ENCODE measurements at regions not wholly inside any gene's neighbourhood (a gene's known extent, or its start where the extent isn't known, plus 50 kb on each side); places are given as distances from the start of the nearest gene placed in this dataset.

GRCh38 chr1:71273334-71273733 lies 192.5 kb upstream of the ZRANB2 start:
- no peak overlapping the region for H2BK15ac ChIP-seq (replicated peaks; ENCODE audit: low read depth)
- H3K4me2 ChIP-seq (ENCODE audit: low read length): no peak overlapping the region
- no peak overlapping the region for H3K27ac ChIP-seq (ENCODE audit: low read depth, low read length)
- no peaks in the 10 kb centered on the region for H3K36me3 ChIP-seq (ENCODE audit: control insufficient read depth, insufficient read depth, low read length)
- no peaks in the 10 kb centered on the region for H3K27me3 ChIP-seq (ENCODE audit: insufficient read depth, low read length, poor library complexity)
- H3K9ac ChIP-seq (ENCODE audit: low read length): no peak overlapping the region
- WGBS (ENCODE audit: extremely low coverage, insufficient coverage, low lambda C conversion rate): no CpG with 5 or more reads among the region's 6 CpGs
- H2BK120ac ChIP-seq (ENCODE audit: low read depth, low read length): no peak overlapping the region
- no peaks in the 10 kb centered on the region for H3K4me1 ChIP-seq (ENCODE audit: control insufficient read depth, low read depth, low read length)
- no peak overlapping the region for H3K18ac ChIP-seq (ENCODE audit: low read length)
- no peaks in the 10 kb centered on the region for H3K79me2 ChIP-seq (ENCODE audit: control insufficient read depth, insufficient read depth, low read length)
- DNase-seq: no peak
- no peak overlapping the region for H3K23ac ChIP-seq (ENCODE audit: low read length)
- no peak overlapping the region for H2BK5ac ChIP-seq (ENCODE audit: low read length)
- no peak overlapping the region for H3K4ac ChIP-seq (ENCODE audit: low read depth, low read length)
- no peak overlapping the region for H3K4me3 ChIP-seq (ENCODE audit: low read length)
- no peak overlapping the region for H3K56ac ChIP-seq (ENCODE audit: low read length)
- H2AK5ac ChIP-seq (ENCODE audit: low read length): no peak overlapping the region
- no peak overlapping the region for H4K5ac ChIP-seq (ENCODE audit: low read length)
- H4K8ac ChIP-seq (ENCODE audit: low read depth, low read length): no peak overlapping the region
- H3K79me1 ChIP-seq (ENCODE audit: low read length): no peaks in the 10 kb centered on the region

- H3K4me3 ChIP-seq (ENCODE audit: low read length): no peak overlapping the region
- no peaks in the 10 kb centered on the region for H3K79me1 ChIP-seq (ENCODE audit: low read length)
- no peak overlapping the region for H3K9ac ChIP-seq (ENCODE audit: low read length)
- H4K5ac ChIP-seq (ENCODE audit: low read length): no peak overlapping the region
- H2BK5ac ChIP-seq (ENCODE audit: low read length): no peak overlapping the region
- H3K23ac ChIP-seq (ENCODE audit: low read length): no peak overlapping the region
- H3K27me3 ChIP-seq (ENCODE audit: insufficient read depth, low read length, poor library complexity): no peaks in the 10 kb centered on the region
- no peak for DNase-seq
- no peak overlapping the region for H4K8ac ChIP-seq (ENCODE audit: low read depth, low read length)
- H3K56ac ChIP-seq (ENCODE audit: low read length): no peak overlapping the region
- H3K36me3 ChIP-seq (ENCODE audit: control insufficient read depth, insufficient read depth, low read length): no peaks in the 10 kb centered on the region
- H3K27ac ChIP-seq (ENCODE audit: low read depth, low read length): no peak overlapping the region
- H2AK5ac ChIP-seq (ENCODE audit: low read length): no peak overlapping the region
- H3K18ac ChIP-seq (ENCODE audit: low read length): no peak overlapping the region
- no peak overlapping the region for H2BK120ac ChIP-seq (ENCODE audit: low read depth, low read length)
- H3K79me2 ChIP-seq (ENCODE audit: control insufficient read depth, insufficient read depth, low read length): no peaks in the 10 kb centered on the region
- no peak overlapping the region for H3K4ac ChIP-seq (ENCODE audit: low read depth, low read length)
- H3K4me2 ChIP-seq (ENCODE audit: low read length): no peak overlapping the region
- WGBS (ENCODE audit: extremely low coverage, insufficient coverage, low lambda C conversion rate): no CpG with 5 or more reads among the region's 8 CpGs
- no peaks in the 10 kb centered on the region for H3K4me1 ChIP-seq (ENCODE audit: control insufficient read depth, low read depth, low read length)
- H2BK15ac ChIP-seq (replicated peaks; ENCODE audit: low read depth): no peak overlapping the region
Observed at GRCh38 chr1:71270394-71270915, 189.6 kb upstream of the ZRANB2 start.

GRCh38 chr1:71269818-71270217 lies 189.0 kb upstream of the ZRANB2 start:
- H3K79me2 ChIP-seq (ENCODE audit: control insufficient read depth, insufficient read depth, low read length): no peaks in the 10 kb centered on the region
- no peak overlapping the region for H3K4me2 ChIP-seq (ENCODE audit: low read length)
- no peaks in the 10 kb centered on the region for H3K4me1 ChIP-seq (ENCODE audit: control insufficient read depth, low read depth, low read length)
- H3K18ac ChIP-seq (ENCODE audit: low read length): no peak overlapping the region
- no peak overlapping the region for H2BK120ac ChIP-seq (ENCODE audit: low read depth, low read length)
- H3K27ac ChIP-seq (ENCODE audit: low read depth, low read length): no peak overlapping the region
- H3K4ac ChIP-seq (ENCODE audit: low read depth, low read length): no peak overlapping the region
- WGBS (ENCODE audit: extremely low coverage, insufficient coverage, low lambda C conversion rate): no CpG with 5 or more reads among the region's 1 CpG
- no peak overlapping the region for H3K23ac ChIP-seq (ENCODE audit: low read length)
- H2BK15ac ChIP-seq (replicated peaks; ENCODE audit: low read depth): no peak overlapping the region
- no peak overlapping the region for H4K8ac ChIP-seq (ENCODE audit: low read depth, low read length)
- H2AK5ac ChIP-seq (ENCODE audit: low read length): no peak overlapping the region
- H3K36me3 ChIP-seq (ENCODE audit: control insufficient read depth, insufficient read depth, low read length): no peaks in the 10 kb centered on the region
- no peak overlapping the region for H3K9ac ChIP-seq (ENCODE audit: low read length)
- no peak overlapping the region for H3K4me3 ChIP-seq (ENCODE audit: low read length)
- H3K56ac ChIP-seq (ENCODE audit: low read length): no peak overlapping the region
- H3K27me3 ChIP-seq (ENCODE audit: insufficient read depth, low read length, poor library complexity): no peaks in the 10 kb centered on the region
- no peak overlapping the region for H2BK5ac ChIP-seq (ENCODE audit: low read length)
- no peak overlapping the region for H4K5ac ChIP-seq (ENCODE audit: low read length)
- H3K79me1 ChIP-seq (ENCODE audit: low read length): no peaks in the 10 kb centered on the region
- DNase-seq: no peak

GRCh38 chr1:71269179-71269578 lies 188.3 kb upstream of the ZRANB2 start:
- DNase-seq: no peak
- no peaks in the 10 kb centered on the region for H3K36me3 ChIP-seq (ENCODE audit: control insufficient read depth, insufficient read depth, low read length)
- no peak overlapping the region for H3K4me2 ChIP-seq (ENCODE audit: low read length)
- H3K9ac ChIP-seq (ENCODE audit: low read length): no peak overlapping the region
- no peak overlapping the region for H3K23ac ChIP-seq (ENCODE audit: low read length)
- H3K4me3 ChIP-seq (ENCODE audit: low read length): no peak overlapping the region
- no peak overlapping the region for H2BK5ac ChIP-seq (ENCODE audit: low read length)
- no peak overlapping the region for H4K8ac ChIP-seq (ENCODE audit: low read depth, low read length)
- no peaks in the 10 kb centered on the region for H3K27me3 ChIP-seq (ENCODE audit: insufficient read depth, low read length, poor library complexity)
- no peaks in the 10 kb centered on the region for H3K79me2 ChIP-seq (ENCODE audit: control insufficient read depth, insufficient read depth, low read length)
- H3K27ac ChIP-seq (ENCODE audit: low read depth, low read length): no peak overlapping the region
- no peak overlapping the region for H2BK120ac ChIP-seq (ENCODE audit: low read depth, low read length)
- WGBS (ENCODE audit: extremely low coverage, insufficient coverage, low lambda C conversion rate): no CpG with 5 or more reads among the region's 2 CpGs
- no peaks in the 10 kb centered on the region for H3K4me1 ChIP-seq (ENCODE audit: control insufficient read depth, low read depth, low read length)
- no peak overlapping the region for H2BK15ac ChIP-seq (replicated peaks; ENCODE audit: low read depth)
- no peak overlapping the region for H2AK5ac ChIP-seq (ENCODE audit: low read length)
- H4K5ac ChIP-seq (ENCODE audit: low read length): no peak overlapping the region
- H3K4ac ChIP-seq (ENCODE audit: low read depth, low read length): no peak overlapping the region
- no peaks in the 10 kb centered on the region for H3K79me1 ChIP-seq (ENCODE audit: low read length)
- H3K18ac ChIP-seq (ENCODE audit: low read length): no peak overlapping the region
- no peak overlapping the region for H3K56ac ChIP-seq (ENCODE audit: low read length)

GRCh38 chr1:71267220-71267619 lies 186.4 kb upstream of the ZRANB2 start:
- Histone ChIP-seq H2AK5ac (ENCODE audit: low read length) (no peak overlapping the region), H3K79me1 (ENCODE audit: low read length) (no peaks in the 10 kb centered on the region), H3K4ac (ENCODE audit: low read depth, low read length) (no peak overlapping the region), H3K79me2 (ENCODE audit: control insufficient read depth, insufficient read depth, low read length) (no peaks in the 10 kb centered on the region), H3K4me3 (ENCODE audit: low read length) (no peak overlapping the region), H3K23ac (ENCODE audit: low read length) (no peak overlapping the region), H3K18ac (ENCODE audit: low read length) (no peak overlapping the region), H2BK5ac (ENCODE audit: low read length) (no peak overlapping the region), H2BK15ac (replicated peaks; ENCODE audit: low read depth) (no peak overlapping the region), H3K9ac (ENCODE audit: low read length) (no peak overlapping the region), H3K4me2 (ENCODE audit: low read length) (no peak overlapping the region), H4K8ac (ENCODE audit: low read depth, low read length) (no peak overlapping the region), H3K56ac (ENCODE audit: low read length) (no peak overlapping the region), H2BK120ac (ENCODE audit: low read depth, low read length) (no peak overlapping the region), H3K27ac (ENCODE audit: low read depth, low read length) (no peak overlapping the region), H3K27me3 (ENCODE audit: insufficient read depth, low read length, poor library complexity) (no peaks in the 10 kb centered on the region), H3K36me3 (ENCODE audit: control insufficient read depth, insufficient read depth, low read length) (no peaks in the 10 kb centered on the region), H4K5ac (ENCODE audit: low read length) (no peak overlapping the region), H3K4me1 (ENCODE audit: control insufficient read depth, low read depth, low read length) (no peaks in the 10 kb centered on the region)
- DNase-seq: no peak

- H3K56ac ChIP-seq (ENCODE audit: low read length): no peak overlapping the region
- no peak for DNase-seq
- H2BK15ac ChIP-seq (replicated peaks; ENCODE audit: low read depth): no peak overlapping the region
- H3K4me2 ChIP-seq (ENCODE audit: low read length): no peak overlapping the region
- no peaks in the 10 kb centered on the region for H3K27me3 ChIP-seq (ENCODE audit: insufficient read depth, low read length, poor library complexity)
- no peak overlapping the region for H3K27ac ChIP-seq (ENCODE audit: low read depth, low read length)
- no peak overlapping the region for H3K9ac ChIP-seq (ENCODE audit: low read length)
- no peak overlapping the region for H3K4ac ChIP-seq (ENCODE audit: low read depth, low read length)
- H3K79me2 ChIP-seq (ENCODE audit: control insufficient read depth, insufficient read depth, low read length): no peaks in the 10 kb centered on the region
- no peak overlapping the region for H3K4me3 ChIP-seq (ENCODE audit: low read length)
- H3K4me1 ChIP-seq (ENCODE audit: control insufficient read depth, low read depth, low read length): no peaks in the 10 kb centered on the region
- no peak overlapping the region for H2BK120ac ChIP-seq (ENCODE audit: low read depth, low read length)
- no peak overlapping the region for H3K23ac ChIP-seq (ENCODE audit: low read length)
- H3K18ac ChIP-seq (ENCODE audit: low read length): no peak overlapping the region
- no peak overlapping the region for H2AK5ac ChIP-seq (ENCODE audit: low read length)
- H4K5ac ChIP-seq (ENCODE audit: low read length): no peak overlapping the region
- no peak overlapping the region for H2BK5ac ChIP-seq (ENCODE audit: low read length)
- no peaks in the 10 kb centered on the region for H3K36me3 ChIP-seq (ENCODE audit: control insufficient read depth, insufficient read depth, low read length)
- WGBS (ENCODE audit: extremely low coverage, insufficient coverage, low lambda C conversion rate): no CpG with 5 or more reads among the region's 5 CpGs
- H3K79me1 ChIP-seq (ENCODE audit: low read length): no peaks in the 10 kb centered on the region
- H4K8ac ChIP-seq (ENCODE audit: low read depth, low read length): no peak overlapping the region
Observed at GRCh38 chr1:71264039-71264438, 183.2 kb upstream of the ZRANB2 start.

Data from mesendoderm (in vitro differentiated cells).